HG03064 (cell line): ENCODE measurements at regions not wholly inside any gene's neighbourhood (a gene's known extent, or its start where the extent isn't known, plus 50 kb on each side); places are given as distances from the start of the nearest gene placed in this dataset.
"Not testable (repeated sequence)": the region's sequence is repeated elsewhere in the genome, so short reads cannot be mapped to it uniquely, and the experiment has no call there.

ENCODE experiments used
- ATAC-seq: cut with Tn5 transposase; IDR thresholded peaks from one replicate; pipeline ENCODE4 v1.9.1; 2021; ENCODE audit warnings: low read depth; ENCODE audit not compliant: unreplicated experiment

DNA sequence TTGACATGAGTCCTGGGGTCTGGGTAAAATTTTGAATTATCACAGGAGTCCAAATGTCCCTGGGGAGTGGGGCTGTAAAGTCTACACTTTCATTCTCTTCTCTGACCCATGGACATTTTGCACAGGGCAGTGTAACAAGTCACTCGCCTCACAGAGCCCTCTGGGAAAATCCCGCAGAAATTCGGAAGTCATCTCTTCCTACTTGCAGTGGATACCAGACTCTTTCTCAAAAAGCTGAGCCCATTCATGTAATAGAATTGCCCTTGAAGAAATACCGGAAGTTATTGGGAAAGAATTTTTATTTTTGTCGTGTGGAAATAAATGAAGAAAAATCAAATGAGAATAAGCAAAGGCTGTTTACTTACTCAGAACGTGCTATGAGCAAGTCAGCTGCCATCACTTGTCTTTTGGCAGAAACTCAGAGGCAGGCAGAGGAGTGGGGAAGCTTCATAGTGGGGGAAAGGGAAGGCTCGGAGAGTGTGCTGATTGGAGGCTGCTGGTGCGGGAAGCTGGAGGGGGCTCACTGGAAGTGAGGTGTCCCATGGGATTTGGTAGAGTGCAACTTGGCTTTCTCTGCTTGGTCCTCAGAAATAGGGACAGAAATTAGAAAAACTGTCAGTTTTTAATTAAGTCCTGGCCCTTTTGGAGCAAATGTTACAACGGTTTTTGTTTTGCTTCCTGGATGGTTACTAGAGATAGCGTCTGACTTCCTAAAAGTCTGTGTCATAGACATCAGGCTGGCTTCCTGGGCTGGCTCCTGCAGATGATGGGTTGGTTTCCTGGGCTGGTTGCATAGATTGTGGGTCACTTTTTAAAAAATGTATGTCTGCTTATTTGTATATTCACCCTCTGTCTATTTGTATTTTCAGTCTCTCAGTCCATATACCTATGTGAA is 79.8 kb upstream of the EEF1E1 start:
- ATAC-seq, result no peak

DNA sequence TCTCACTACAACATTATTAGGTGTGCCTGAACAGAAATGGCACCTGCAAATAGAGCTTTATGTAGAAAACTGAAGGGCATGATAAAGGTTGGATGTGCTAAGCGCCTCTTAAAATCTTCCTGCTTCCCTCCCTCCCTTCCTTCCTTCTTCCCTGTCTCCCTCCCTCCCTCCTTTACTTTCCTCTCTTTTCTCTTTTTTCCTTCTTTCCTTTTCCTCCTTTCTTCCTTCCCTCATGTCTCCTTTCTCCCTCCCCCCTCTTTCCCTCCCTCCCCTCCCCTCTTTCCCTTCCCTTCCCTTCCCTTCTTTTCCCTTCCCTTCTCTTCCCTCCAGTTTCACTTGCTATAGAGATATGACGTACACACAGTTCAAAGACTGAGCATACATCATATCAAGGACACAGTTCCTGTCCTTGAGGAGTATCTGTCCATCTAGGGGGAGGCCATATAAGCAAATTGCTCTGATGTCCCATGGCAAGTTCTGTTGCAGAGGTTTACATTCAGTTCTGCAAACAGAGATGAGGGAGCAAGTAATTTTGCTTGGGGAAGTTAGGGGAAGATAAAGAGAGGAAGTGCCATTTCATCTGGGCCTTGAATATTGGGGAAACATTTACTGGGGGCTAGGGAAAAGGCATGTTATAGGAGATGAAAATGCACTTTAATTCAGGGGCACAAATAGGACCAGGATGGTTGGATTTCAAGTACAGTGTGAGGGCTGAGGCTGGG is 79.0 kb upstream of the EEF1E1 start:
- ATAC-seq, result no peak

DNA sequence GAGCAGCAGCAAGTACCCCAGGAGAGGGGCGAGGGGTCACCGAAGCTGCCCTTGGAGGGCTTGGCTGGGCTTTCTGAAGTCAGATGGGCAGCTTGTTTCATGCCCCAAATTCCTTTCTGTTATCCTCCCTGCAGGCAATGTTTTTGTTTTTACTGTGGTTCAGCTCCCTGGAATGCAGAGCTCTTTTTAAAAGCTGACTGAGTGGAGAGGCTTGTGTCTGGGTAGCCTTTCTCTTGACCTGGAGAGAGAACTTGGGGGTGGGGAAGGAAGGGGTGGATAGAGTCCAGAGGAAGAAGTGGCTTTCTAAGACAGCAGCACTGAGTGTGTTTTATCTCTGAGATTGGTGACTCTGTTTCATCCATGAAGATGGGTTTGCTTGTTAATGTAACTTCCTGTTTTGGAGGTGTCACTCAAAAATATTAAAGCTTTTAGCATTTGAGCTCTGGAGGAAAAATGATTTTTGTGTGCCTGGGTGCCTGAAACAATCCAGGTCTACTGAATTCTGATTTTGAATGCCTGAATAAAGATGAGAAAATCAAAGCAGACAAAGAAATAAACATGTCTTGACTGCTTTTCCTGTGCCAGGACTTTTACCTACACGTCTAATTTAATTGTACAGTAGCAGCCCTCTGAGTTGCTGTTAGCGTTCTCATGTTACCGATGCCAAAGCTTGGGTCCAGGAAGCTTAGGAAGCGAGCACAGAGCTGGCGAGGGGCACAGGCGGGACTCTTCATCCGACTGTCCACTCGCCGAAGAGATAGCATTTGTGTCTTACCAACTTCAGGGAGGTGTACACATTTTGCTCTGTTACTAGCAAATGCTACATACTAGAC is 78.2 kb upstream of the EEF1E1 start:
- no peak for ATAC-seq

DNA sequence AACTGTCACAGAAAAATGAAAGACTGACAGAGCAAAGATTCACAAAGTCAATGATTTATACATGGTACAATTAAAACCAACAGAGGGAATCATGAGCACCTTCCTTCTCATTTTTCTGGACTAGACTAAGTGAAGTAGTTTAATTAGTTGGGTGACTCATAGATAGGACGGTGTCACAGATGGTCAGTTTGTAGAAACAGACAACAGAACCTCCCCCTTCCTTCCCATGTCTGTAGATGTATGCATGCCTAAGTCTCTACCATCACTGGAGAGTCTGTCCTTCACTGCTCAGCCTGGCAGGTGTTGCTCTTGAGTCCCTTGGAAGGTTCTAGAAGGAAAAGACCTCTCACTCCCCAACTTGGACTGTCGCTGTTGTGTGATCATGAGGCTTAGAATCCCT is 75.4 kb upstream of the EEF1E1 start:
- ATAC-seq, result no peak

- ATAC-seq, result no peak
Observed at GRCh38 chr6:8175046-8175777, 72.9 kb upstream of the EEF1E1 start.

GRCh38 chr6:8174571-8174970 is 72.2 kb upstream of the EEF1E1 start:
- ATAC-seq, result no peak

GRCh38 chr6:8172530-8172929 is 70.2 kb upstream of the EEF1E1 start:
- ATAC-seq, result no peak

GRCh38 chr6:8170754-8171153 is 68.4 kb upstream of the EEF1E1 start:
- no peak for ATAC-seq

DNA sequence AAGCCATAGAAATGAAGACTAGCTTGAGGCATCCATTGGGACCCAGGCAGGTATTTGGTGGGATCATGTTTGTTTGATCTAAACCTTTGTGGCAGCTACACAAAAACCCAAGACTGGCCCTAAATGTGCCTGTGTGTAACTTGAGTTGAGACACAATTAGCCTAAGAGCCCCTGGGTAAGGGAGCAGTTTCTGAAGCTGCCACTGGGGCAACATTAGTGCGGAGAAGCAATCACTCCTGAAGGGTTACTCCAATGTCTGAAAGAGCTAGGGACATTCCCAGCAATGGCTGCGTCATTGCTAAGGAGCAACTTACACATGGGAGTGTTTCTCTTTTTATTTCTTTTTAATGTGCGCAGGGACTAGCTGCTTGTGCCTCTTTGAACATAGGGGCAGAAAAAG is 67.9 kb upstream of the EEF1E1 start:
- ATAC-seq, result no peak

DNA sequence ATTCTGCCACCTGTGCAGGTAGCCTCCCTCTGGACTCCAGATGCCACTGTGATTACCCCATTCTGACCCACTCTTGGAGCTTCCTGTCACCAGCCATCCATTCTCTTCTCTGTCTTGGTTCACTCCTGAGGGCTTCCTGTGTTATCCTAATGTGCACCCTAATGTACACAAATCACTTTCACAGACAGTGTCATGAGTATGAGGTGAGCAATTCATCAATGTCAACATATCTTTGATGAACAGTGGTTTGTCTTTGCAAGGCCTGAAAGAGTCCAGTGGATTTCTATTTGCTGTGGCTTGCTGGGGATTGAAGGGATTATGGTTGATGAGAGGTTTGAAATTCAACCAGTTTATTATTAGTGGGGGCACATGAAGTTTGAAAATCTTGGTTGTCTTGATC is 63.8 kb upstream of the EEF1E1 start:
- ATAC-seq, result no peak

DNA sequence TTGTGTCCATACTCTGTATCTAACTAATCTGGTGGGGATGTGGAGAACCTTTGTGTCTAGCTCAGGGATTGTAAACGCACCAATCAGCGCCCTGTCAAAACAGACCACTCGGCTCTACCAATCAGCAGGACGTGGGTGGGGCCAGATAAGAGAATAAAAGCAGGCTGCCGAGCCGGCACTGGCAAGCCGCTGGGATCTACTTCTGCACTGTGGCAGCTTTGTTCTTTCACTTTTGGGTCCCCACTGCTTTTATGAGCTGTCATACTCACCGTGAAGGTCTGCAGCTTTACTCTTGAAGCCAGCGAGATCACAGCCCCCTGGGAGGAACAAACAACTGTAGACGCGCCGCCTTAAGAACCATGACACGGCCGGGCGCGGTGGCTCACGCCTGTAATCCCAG is 62.7 kb upstream of the EEF1E1 start:
- ATAC-seq, result not testable (repeated sequence)

- not testable (repeated sequence) for ATAC-seq
Observed at GRCh38 chr6:8164281-8164680, 61.9 kb upstream of the EEF1E1 start.

- no peak for ATAC-seq
Observed at GRCh38 chr6:8159966-8160365, 57.6 kb upstream of the EEF1E1 start.

GRCh38 chr6:8157839-8158238 is 55.5 kb upstream of the EEF1E1 start:
- no peak for ATAC-seq

GRCh38 chr6:8155259-8156012 is 53.1 kb upstream of the EEF1E1 start:
- no peak for ATAC-seq
